Uterus (tissue), 2 donors: ENCODE measurements at regions not wholly inside any gene's neighbourhood (a gene's known extent, or its start where the extent isn't known, plus 50 kb on each side); places are given as distances from the start of the nearest gene placed in this dataset.

Source experiments
- CTCF ChIP-seq, 4 experiments: fragments of 200-600 bp in 2 of 4; fragments of 450-650 bp in 2 of 4; sonication (generic) in 2 of 4; IDR thresholded peaks; one replicate each; pipeline ENCODE4 v1.5.1; 2016 to 2019; ENCODE audit warnings: antibody characterized with exemption in 4 of 4, mild to moderate bottlenecking in 2 of 4, moderate library complexity in 1 of 4
- POLR2A ChIP-seq, 2 donors: fragments of 450-650 bp; IDR thresholded peaks; one replicate each; pipeline ENCODE4 v1.6.1; 2016; ENCODE audit warnings: antibody characterized with exemption in 2 of 2, mild to moderate bottlenecking in 1 of 2, moderate library complexity in 1 of 2

GRCh38 chr2:120402508-120402907 lies 56.6 kb downstream of the INHBB start:
- TF ChIP-seq CTCF (IDR thresholded peaks at IDR 0.05) (no peak), POLR2A (IDR thresholded peaks at IDR 0.05) (no peak)
